OCI-LY7 (cell line): ENCODE measurements at regions not wholly inside any gene's neighbourhood (a gene's known extent, or its start where the extent isn't known, plus 50 kb on each side); places are given as distances from the start of the nearest gene placed in this dataset.

Experiments used
- CTCF ChIP-seq: fragments of 200-600 bp; sonication (generic); conservative IDR thresholded peaks from 2 replicates; pipeline ENCODE4 v1.5.1; 2014; ENCODE audit warnings: mild to moderate bottlenecking, antibody characterized with exemption, low read length, moderate library complexity, mixed read lengths
- EZH2phosphoT487 ChIP-seq: fragments of 200-600 bp; sonication (generic); IDR thresholded peaks from 2 replicates; pipeline ENCODE4 v1.6.1; 2018; ENCODE audit warnings: low read depth, borderline replicate concordance, mild to moderate bottlenecking, mixed run types, antibody characterized with exemption, low read length, moderate library complexity, mixed read lengths

GRCh38 chr13:44629465-44630183 lies 53.5 kb upstream of the TSC22D1 start:
- TF ChIP-seq CTCF: no peak
- no peak for TF ChIP-seq EZH2phosphoT487
